PC-3 (cell line): ENCODE measurements at regions not wholly inside any gene's neighbourhood (a gene's known extent, or its start where the extent isn't known, plus 50 kb on each side); places are given as distances from the start of the nearest gene placed in this dataset.

Experiments
- ATAC-seq: fragments of 200-7000 bp; cut with Tn5 transposase; 2 replicates; pipeline ENCODE4 v1.9.1; 2020; ENCODE audit warnings: mild to moderate bottlenecking, moderate library complexity
- BruUV-seq: library from RNA; stranded (reverse); fragments of 400-500 nt; replicated peaks from 2 replicates; lab custom pipeline; 2021; lab: Mats Ljungman, UMichigan
- CTCF ChIA-PET: fragments of 300-600 bp; sonication (Branson Sonifier 250); formaldehyde crosslinking; loops from one replicate; lab custom pipeline; 2022; ENCODE audit warnings: antibody characterized with exemption; lab: Charles Lee
- POLR2A ChIA-PET: fragments of 300-600 bp; sonication (Branson Sonifier 250); formaldehyde crosslinking; loops from one replicate; lab custom pipeline; 2022; ENCODE audit warnings: antibody characterized with exemption; ENCODE audit not compliant: unreplicated experiment; lab: Charles Lee
- DNase-seq: peaks from one replicate; pipeline ENCODE4 v3.0.0-alpha.2; 2015
- H2AFZ ChIP-seq: fragments of 300-600 bp; sonication (generic); 2 replicates; pipeline ENCODE4 v1.6.0; 2016; ENCODE audit warnings: antibody characterized with exemption, low read length
- H3F3A ChIP-seq: fragments of 300-600 bp; sonication (generic); one replicate; pipeline ENCODE4 v1.6.0; 2017; ENCODE audit warnings: antibody characterized with exemption, low read length, control low read depth, mild to moderate bottlenecking; ENCODE audit not compliant: unreplicated experiment
- H3K27ac ChIP-seq: fragments of 300-600 bp; sonication (generic); 2 replicates; pipeline ENCODE4 v1.5.1; 2016; ENCODE audit warnings: mild to moderate bottlenecking, low read length
- H3K27me3 ChIP-seq: fragments of 300-600 bp; sonication (generic); 2 replicates; pipeline ENCODE4 v1.6.1; 2016; ENCODE audit warnings: low read length, mixed read lengths
- H3K36me3 ChIP-seq: fragments of 300-600 bp; sonication (generic); 2 replicates; pipeline ENCODE4 v1.6.1; 2016; ENCODE audit warnings: low read depth, mixed run types, low read length, mixed read lengths
- H3K4me1 ChIP-seq: fragments of 300-600 bp; sonication (generic); 2 replicates; pipeline ENCODE4 v1.5.1; 2016; ENCODE audit warnings: low read length; ENCODE audit not compliant: insufficient read depth
- H3K4me2 ChIP-seq: fragments of 300-600 bp; sonication (generic); 2 replicates; pipeline ENCODE4 v1.6.0; 2016; ENCODE audit warnings: low read length
- H3K4me3 ChIP-seq: fragments of 300-600 bp; sonication (generic); 2 replicates; pipeline ENCODE4 v1.5.1; 2016; ENCODE audit warnings: mild to moderate bottlenecking, low read length, mixed read lengths
- H3K79me2 ChIP-seq: fragments of 300-600 bp; sonication (generic); 2 replicates; pipeline ENCODE4 v1.6.1; 2017; ENCODE audit warnings: low read length, mixed read lengths
- H3K9ac ChIP-seq: fragments of 300-600 bp; sonication (generic); 2 replicates; pipeline ENCODE4 v1.6.0; 2016; ENCODE audit warnings: mild to moderate bottlenecking, low read length
- H3K9me2 ChIP-seq: fragments of 300-600 bp; sonication (generic); replicated peaks from 2 replicates; pipeline ENCODE4 v1.6.1; 2016; ENCODE audit warnings: mixed run types, low read length, mixed read lengths
- H3K9me3 ChIP-seq: fragments of 300-600 bp; sonication (generic); 2 replicates; pipeline ENCODE4 v1.6.1; 2016; ENCODE audit warnings: low read length, mixed read lengths
- H4K20me1 ChIP-seq: fragments of 300-600 bp; sonication (generic); 2 replicates; pipeline ENCODE4 v1.6.1; 2016; ENCODE audit warnings: low read length, mixed read lengths
- EZH2 ChIP-seq: fragments of 300-600 bp; sonication (generic); IDR thresholded peaks from one replicate; pipeline ENCODE4 v1.6.1; 2017; ENCODE audit warnings: antibody characterized with exemption, mild to moderate bottlenecking, low read length; ENCODE audit not compliant: unreplicated experiment
- EZH2phosphoT487 ChIP-seq: fragments of 300-600 bp; sonication (generic); IDR thresholded peaks from 2 replicates; pipeline ENCODE4 v1.6.1; 2018; ENCODE audit warnings: mild to moderate bottlenecking, antibody characterized with exemption, low read length, borderline replicate concordance
- intact Hi-C: fragments of 100-400 bp; cut with micrococcal nuclease; formaldehyde crosslinking; loops from 2 replicates; pipeline ENCODE4 v1.9.0; 2023
- TF ChIP-seq, protein P1 (sequence below): fragments of 300-600 bp; sonication (generic); conservative IDR thresholded peaks from 2 replicates; pipeline ENCODE4 v1.5.1; 2017; ENCODE audit warnings: antibody characterized with exemption, low read depth, mild to moderate bottlenecking, low read length

DNA sequence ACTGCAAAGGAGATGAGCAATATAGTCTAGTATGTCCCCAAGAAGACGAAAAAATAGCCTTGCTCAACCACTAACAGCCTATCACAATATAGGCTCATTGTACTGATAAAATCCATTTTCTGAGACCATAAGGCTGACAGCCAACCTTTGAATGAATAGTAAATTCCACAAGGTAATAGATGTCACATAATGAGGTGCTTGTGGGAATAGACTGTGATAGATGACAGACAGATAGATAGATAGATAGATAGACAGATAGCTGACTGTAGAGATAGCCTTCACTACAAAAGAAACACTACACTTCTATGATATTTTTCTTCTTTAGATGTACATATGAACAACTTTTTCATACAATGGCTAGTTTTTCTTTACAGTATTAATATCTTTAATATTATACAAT is 760.3 kb upstream of the NRSN1 start:
- no peaks in the 10 kb centered on the region for H3K4me1 ChIP-seq
- BruUV-seq, result no TSS peak
- H4K20me1 ChIP-seq, result no peaks in the 10 kb centered on the region
- intact Hi-C loops, result no loop called here
- H3K4me2 ChIP-seq, result no peak overlapping the region
- no peaks in the 10 kb centered on the region for H3K27me3 ChIP-seq
- no peaks in the 10 kb centered on the region for H3K79me2 ChIP-seq
- DNase-seq (no peak), ATAC-seq (no peak)
- no peak overlapping the region for H2AFZ ChIP-seq
- TF ChIP-seq EZH2, result no peak
- TF ChIP-seq, protein P1, sequence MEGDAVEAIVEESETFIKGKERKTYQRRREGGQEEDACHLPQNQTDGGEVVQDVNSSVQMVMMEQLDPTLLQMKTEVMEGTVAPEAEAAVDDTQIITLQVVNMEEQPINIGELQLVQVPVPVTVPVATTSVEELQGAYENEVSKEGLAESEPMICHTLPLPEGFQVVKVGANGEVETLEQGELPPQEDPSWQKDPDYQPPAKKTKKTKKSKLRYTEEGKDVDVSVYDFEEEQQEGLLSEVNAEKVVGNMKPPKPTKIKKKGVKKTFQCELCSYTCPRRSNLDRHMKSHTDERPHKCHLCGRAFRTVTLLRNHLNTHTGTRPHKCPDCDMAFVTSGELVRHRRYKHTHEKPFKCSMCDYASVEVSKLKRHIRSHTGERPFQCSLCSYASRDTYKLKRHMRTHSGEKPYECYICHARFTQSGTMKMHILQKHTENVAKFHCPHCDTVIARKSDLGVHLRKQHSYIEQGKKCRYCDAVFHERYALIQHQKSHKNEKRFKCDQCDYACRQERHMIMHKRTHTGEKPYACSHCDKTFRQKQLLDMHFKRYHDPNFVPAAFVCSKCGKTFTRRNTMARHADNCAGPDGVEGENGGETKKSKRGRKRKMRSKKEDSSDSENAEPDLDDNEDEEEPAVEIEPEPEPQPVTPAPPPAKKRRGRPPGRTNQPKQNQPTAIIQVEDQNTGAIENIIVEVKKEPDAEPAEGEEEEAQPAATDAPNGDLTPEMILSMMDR, result no peak
- H3K9me2 ChIP-seq, result no peaks in the 10 kb centered on the region
- no peaks in the 10 kb centered on the region for H3F3A ChIP-seq
- POLR2A ChIA-PET, result no interaction called here
- no peaks in the 10 kb centered on the region for H3K9me3 ChIP-seq
- H3K4me3 ChIP-seq, result no peak overlapping the region
- H3K27ac ChIP-seq, result no peak overlapping the region
- no peaks in the 10 kb centered on the region for H3K36me3 ChIP-seq
- CTCF ChIA-PET, result no interaction called here
- H3K9ac ChIP-seq, result no peak overlapping the region

DNA sequence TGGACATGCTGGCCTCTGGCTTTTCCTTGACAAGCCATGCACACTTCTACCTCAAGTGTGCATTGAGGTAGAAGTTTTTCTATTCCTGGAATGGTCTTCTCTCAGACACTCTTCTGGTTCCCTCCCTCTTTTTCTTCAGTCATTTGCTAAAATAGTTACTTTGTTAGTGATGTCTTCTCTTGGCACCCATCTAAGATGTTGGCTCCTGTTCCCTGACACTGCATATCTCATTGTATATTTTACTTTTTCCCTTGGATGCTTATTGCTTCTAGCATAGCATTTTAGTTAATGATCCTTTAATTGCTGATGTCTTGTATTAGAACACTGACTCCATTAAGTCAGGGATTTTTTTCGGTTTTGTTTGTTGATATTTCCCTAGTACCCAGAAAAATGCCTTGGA is 758.7 kb upstream of the NRSN1 start:
- BruUV-seq, result no TSS peak
- ATAC-seq (no peak), DNase-seq (no peak)
- Histone ChIP-seq H3K27me3 (no peaks in the 10 kb centered on the region), H2AFZ (no peak overlapping the region), H3K36me3 (no peaks in the 10 kb centered on the region), H3K4me1 (no peaks in the 10 kb centered on the region), H3K4me3 (no peak overlapping the region), H3K27ac (no peak overlapping the region), H3K4me2 (no peak overlapping the region), H3K9me2 (no peaks in the 10 kb centered on the region), H4K20me1 (no peaks in the 10 kb centered on the region), H3K9me3 (no peaks in the 10 kb centered on the region), H3K9ac (no peak overlapping the region), H3K79me2 (no peaks in the 10 kb centered on the region), H3F3A (no peaks in the 10 kb centered on the region)
- TF ChIP-seq EZH2 (no peak), EZH2phosphoT487 (no peak)
- TF ChIP-seq, protein P1, result no peak
- ChIA-PET POLR2A (no interaction called here), CTCF (no interaction called here)
- intact Hi-C loops, result no loop called here

DNA sequence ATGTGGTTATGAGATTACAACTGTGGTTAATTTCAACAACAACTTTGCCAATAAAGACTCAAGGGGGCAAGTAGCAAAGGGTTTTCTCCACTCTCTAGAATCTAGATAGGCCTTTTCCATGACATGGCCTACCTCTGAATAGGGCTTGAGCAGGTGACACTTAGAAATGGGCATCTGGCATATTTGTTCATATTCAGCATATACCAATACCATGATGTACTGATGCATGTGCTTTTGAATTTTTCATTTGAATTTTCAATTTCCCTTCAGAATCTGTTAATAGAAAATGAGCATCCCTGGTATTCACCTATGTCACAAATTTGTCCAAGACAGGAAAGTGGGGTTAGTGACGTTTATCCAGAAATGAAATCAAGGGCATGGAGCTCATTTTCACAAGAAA is 757.5 kb upstream of the NRSN1 start:
- H3K79me2 ChIP-seq, result no peaks in the 10 kb centered on the region
- no peak for DNase-seq
- H3K27me3 ChIP-seq, result no peaks in the 10 kb centered on the region
- H3K4me1 ChIP-seq, result no peaks in the 10 kb centered on the region
- no peak for TF ChIP-seq EZH2
- TF ChIP-seq EZH2phosphoT487, result no peak
- TF ChIP-seq, protein P1, result no peak
- H3K27ac ChIP-seq, result no peak overlapping the region
- no peaks in the 10 kb centered on the region for H3K9me3 ChIP-seq
- no peaks in the 10 kb centered on the region for H3K36me3 ChIP-seq
- H3K4me2 ChIP-seq, result no peak overlapping the region
- no peak overlapping the region for H3K9ac ChIP-seq
- intact Hi-C loops, result no loop called here
- no peaks in the 10 kb centered on the region for H4K20me1 ChIP-seq
- CTCF ChIA-PET, result no interaction called here
- no peaks in the 10 kb centered on the region for H3K9me2 ChIP-seq
- no peak for ATAC-seq
- POLR2A ChIA-PET, result no interaction called here
- no TSS peak for BruUV-seq
- H3F3A ChIP-seq, result no peaks in the 10 kb centered on the region
- no peak overlapping the region for H2AFZ ChIP-seq
- no peak overlapping the region for H3K4me3 ChIP-seq
